GM12872 (cell line): ENCODE measurements at regions not wholly inside any gene's neighbourhood (a gene's known extent, or its start where the extent isn't known, plus 50 kb on each side); places are given as distances from the start of the nearest gene placed in this dataset.
A peak's percentile ranks its signal among the peaks of the same experiment; 100 is the strongest.

Experiments used
- TF ChIP-seq, protein P1 (sequence below): IDR thresholded peaks from 3 replicates; pipeline ENCODE4 v1.5.1; 2011; ENCODE audit warnings: low read depth, mild to moderate bottlenecking, low read length, moderate library complexity; ENCODE audit not compliant: insufficient read depth

DNA sequence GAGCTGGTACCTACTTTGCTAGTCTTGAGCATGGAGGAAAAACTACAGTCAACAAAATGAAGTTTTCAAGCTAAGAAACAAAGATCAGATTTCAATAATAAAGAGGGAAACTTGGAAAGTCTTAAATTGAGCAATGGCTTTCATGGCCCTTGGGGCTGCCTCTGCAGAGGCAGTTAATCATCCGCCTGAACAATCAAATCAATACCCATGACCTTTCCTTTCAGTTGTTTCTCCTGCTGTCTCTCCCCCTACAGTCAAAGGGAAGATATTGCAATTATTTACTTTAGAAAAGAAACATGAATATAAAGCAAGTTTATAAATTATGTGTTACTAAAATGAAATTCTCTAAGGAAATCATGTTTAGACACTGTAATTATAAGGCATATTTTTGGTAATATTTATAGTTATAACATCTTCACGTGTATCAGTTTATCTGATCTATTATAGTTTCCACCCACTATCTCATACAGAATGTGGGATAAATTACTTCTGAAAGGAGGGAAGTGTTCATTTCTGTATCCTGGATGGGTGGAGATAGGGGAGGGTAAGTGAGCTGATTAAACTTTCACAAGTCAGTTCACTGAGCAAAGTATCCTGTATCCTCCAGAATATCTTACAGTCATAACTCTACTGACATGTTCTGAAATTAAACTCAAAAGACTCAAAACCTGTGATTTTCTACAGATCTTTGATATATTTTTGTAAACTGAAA lies 72.4 kb upstream of the TSC22D1 start:
- TF ChIP-seq, protein P1, sequence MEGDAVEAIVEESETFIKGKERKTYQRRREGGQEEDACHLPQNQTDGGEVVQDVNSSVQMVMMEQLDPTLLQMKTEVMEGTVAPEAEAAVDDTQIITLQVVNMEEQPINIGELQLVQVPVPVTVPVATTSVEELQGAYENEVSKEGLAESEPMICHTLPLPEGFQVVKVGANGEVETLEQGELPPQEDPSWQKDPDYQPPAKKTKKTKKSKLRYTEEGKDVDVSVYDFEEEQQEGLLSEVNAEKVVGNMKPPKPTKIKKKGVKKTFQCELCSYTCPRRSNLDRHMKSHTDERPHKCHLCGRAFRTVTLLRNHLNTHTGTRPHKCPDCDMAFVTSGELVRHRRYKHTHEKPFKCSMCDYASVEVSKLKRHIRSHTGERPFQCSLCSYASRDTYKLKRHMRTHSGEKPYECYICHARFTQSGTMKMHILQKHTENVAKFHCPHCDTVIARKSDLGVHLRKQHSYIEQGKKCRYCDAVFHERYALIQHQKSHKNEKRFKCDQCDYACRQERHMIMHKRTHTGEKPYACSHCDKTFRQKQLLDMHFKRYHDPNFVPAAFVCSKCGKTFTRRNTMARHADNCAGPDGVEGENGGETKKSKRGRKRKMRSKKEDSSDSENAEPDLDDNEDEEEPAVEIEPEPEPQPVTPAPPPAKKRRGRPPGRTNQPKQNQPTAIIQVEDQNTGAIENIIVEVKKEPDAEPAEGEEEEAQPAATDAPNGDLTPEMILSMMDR, result peak; percentile 40; the same call in 1 of the 3 replicates

DNA sequence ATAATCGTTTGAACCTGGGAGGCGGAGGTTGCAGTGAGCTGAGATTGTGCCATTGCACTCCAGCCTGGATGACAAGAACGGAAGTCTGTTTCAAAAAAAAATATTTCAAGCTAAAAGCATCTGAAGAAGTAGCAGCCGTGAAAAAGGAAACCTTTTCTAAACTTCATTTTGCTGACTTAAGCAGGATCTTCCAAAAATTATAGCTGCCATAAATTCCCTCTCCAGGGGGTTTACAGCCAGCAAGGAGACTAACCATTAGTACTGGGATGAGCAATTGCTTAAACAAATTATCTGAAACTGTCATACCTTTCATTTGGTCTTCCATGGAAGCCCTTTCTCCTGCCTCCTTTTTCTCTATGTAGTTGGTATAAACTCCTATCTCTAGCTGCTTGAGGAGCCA lies 69.9 kb upstream of the TSC22D1 start:
- TF ChIP-seq, protein P1, result no peak

DNA sequence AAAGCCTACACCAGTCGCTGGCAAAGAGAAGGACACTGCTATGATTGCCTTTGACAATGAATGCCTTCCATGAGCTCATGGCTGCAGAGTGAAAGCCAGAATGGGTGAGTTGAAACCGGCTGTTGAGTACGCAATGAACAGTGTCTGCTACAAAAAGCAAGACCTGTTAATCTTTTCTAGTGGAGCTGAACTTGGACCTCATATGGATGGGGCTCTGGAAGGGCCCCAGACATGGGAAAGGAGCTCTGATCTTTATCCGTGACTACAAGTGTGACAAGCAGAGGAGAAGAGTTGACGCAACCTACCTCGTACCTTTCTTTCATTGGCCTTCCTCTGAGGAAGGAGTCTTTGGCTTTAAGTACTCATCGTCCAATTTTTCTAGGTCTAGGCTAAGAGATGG lies 67.1 kb upstream of the TSC22D1 start:
- TF ChIP-seq, protein P1, result no peak

DNA sequence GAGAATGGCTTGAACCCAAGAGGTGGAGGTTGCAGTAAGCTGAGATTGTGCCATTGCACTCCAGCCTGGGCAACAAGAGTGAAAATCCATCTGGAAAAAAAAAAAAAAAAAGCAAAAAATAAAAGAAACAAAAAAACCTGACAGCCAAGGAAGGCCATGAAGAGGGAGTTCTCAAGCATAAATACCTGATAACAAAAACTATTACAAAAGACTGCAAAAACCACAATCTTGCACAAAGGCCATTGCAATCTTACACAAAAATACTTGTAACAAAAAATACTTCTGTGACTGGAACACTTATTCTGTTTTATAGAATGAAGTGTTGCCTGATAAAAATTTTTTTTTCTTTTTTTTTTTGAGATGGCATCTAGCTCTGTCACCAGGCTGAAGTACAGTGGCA lies 61.5 kb upstream of the TSC22D1 start:
- TF ChIP-seq, protein P1, result no peak

DNA sequence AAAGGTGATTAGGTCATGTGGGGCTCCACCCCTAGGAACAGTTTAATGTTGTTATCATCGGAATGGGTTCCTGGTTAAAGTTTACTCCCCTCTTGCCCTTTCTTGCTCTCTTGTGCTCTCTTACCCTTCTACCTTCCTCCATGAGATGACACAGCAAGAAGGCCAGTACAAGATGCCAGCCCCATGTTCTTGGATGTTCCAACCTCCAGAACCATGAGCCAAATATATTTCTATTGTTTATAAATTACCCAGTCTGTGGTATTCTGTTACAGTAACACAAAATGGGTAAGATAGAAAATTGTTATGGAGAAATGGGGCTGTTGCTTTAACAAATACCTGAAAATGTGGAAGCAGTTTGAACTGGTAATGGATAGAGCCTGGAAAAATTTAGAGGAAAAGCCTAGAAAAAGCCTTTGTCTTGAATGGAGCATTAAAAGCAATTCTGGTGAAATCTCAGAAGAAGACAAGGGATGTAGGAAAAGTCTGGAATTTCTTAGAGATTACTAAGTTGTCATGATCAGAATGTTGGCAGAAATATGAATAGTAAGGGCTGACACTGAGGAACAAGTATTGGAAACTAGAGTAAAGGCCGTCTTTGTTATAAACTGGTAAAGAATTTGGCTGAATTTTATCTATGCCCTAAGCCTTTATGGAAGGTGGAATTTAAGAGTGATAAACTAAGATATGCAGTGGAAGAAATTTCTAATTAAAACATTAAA lies 53.5 kb upstream of the TSC22D1 start:
- TF ChIP-seq, protein P1, result no peak

DNA sequence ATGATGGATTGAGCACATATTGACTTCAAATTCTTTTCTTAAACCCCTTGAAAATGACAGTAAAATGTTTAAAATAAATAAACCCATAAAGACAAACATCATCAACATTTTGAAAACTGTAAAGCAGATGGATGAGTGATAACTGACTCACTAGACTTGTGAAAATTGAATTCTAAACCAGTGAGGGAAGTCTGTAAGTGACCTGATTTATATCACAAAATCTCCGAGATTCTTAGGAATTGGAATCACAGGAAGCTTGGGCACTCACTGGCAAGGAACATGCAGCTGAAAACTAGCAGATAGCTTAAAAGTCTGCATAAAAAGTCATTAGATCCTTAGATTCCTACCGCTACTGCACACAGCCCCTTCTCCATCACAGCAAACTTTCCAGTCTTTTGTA lies 51.3 kb upstream of the TSC22D1 start:
- TF ChIP-seq, protein P1, result no peak

DNA sequence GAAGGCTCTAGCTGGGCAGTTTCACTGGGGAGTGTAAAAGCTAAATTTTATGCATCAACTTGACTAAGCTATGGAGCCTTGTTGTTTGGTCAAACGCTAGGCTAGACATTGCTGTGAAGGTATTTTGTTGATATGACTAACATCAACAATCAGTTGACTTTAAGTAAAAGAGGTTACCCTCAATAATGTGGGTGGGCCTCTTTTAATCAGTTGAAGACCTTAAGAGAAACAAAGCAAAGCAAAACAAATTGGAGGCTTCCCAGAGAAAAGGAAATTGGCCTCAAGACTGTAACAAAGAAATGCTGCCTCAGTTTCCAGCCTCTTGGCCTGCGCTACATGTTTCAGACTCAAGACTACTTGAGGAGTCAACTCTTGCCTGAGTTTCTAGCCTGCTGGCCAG lies 50.0 kb upstream of the TSC22D1 start:
- TF ChIP-seq, protein P1, result no peak
